Endodermal cell (in vitro differentiated cells): ENCODE measurements at regions not wholly inside any gene's neighbourhood (a gene's known extent, or its start where the extent isn't known, plus 50 kb on each side); places are given as distances from the start of the nearest gene placed in this dataset.

ENCODE experiments used
- DNase-seq: peaks from one replicate; pipeline ENCODE4 v3.0.0-alpha.2; 2017
- H3K27ac ChIP-seq: 2 replicates; pipeline ENCODE4 v1.5.1; 2013; ENCODE audit warnings: mild to moderate bottlenecking, low read depth, low read length, moderate library complexity
- H3K27me3 ChIP-seq: 2 replicates; pipeline ENCODE4 v1.6.1; 2013; ENCODE audit warnings: mild to moderate bottlenecking, low read length, moderate library complexity; ENCODE audit not compliant: insufficient read depth, control insufficient read depth, poor library complexity, severe bottlenecking
- H3K36me3 ChIP-seq: 2 replicates; pipeline ENCODE4 v1.7.0; 2013; ENCODE audit warnings: mild to moderate bottlenecking, low read length, moderate library complexity; ENCODE audit not compliant: control insufficient read depth, insufficient read depth
- H3K4me1 ChIP-seq: one replicate; pipeline ENCODE4 v1.7.0; 2013; ENCODE audit warnings: low read length; ENCODE audit not compliant: control insufficient read depth, insufficient read depth
- H3K4me3 ChIP-seq: 2 replicates; pipeline ENCODE4 v1.5.1; 2013; ENCODE audit warnings: mild to moderate bottlenecking, low read length, moderate library complexity
- H3K9ac ChIP-seq: 2 replicates; pipeline ENCODE4 v1.6.1; 2013; ENCODE audit warnings: mild to moderate bottlenecking, low read length, moderate library complexity; ENCODE audit not compliant: poor library complexity, severe bottlenecking; ENCODE audit errors: extremely low read depth
- H3K9me3 ChIP-seq: 2 replicates; pipeline ENCODE4 v1.6.1; 2013; ENCODE audit warnings: mild to moderate bottlenecking, low read length, moderate library complexity; ENCODE audit not compliant: control insufficient read depth
- H3K27ac Mint-ChIP-seq: 2 replicates; pipeline ENCODE4 v1.8.0; 2020; ENCODE audit warnings: mixed read lengths
- H3K27me3 Mint-ChIP-seq: 2 replicates; pipeline ENCODE4 v1.8.0; 2021; ENCODE audit warnings: mild to moderate bottlenecking, mixed read lengths; ENCODE audit not compliant: insufficient read depth
- H3K36me3 Mint-ChIP-seq: 2 replicates; pipeline ENCODE4 v1.8.0; 2020; ENCODE audit warnings: low read depth, mixed read lengths
- H3K4me1 Mint-ChIP-seq: 2 replicates; pipeline ENCODE4 v1.8.0; 2020; ENCODE audit warnings: mixed read lengths
- H3K4me3 Mint-ChIP-seq: 2 replicates; pipeline ENCODE4 v1.8.0; 2020; ENCODE audit warnings: mild to moderate bottlenecking, moderate library complexity, mixed read lengths
- H3K9me3 Mint-ChIP-seq: 2 replicates; pipeline ENCODE4 v1.8.0; 2020; ENCODE audit warnings: mild to moderate bottlenecking, mixed read lengths
- CTCF ChIP-seq: fragments of 200-600 bp; sonication (generic); conservative IDR thresholded peaks from 2 replicates; pipeline ENCODE4 v1.5.0; 2021; ENCODE audit warnings: antibody characterized with exemption, mild to moderate bottlenecking
- whole genome bisulfite sequencing, 2 experiments: methylation state at CpG; one replicate each; pipeline versions ENCODE4 v1.1.5 to v1.1.7; 2013; ENCODE audit warnings: missing lambda C conversion rate in 2 of 2, mixed read lengths in 1 of 2; ENCODE audit not compliant: insufficient coverage in 1 of 2, insufficient read length in 1 of 2; 5-methylcytosine and 5-hydroxymethylcytosine counted together

GRCh38 chr9:80046481-80046880, 474.7 kb downstream of the TLE4 start:
- H3K9me3 Mint-ChIP-seq: peaks cover 1% of the 10 kb centered on the region
- peaks cover 3% of the 10 kb centered on the region for H3K9me3 ChIP-seq
- no peak overlapping the region for H3K27ac Mint-ChIP-seq
- no peak overlapping the region for H3K9ac ChIP-seq
- no peak overlapping the region for H3K4me3 ChIP-seq
- H3K36me3 Mint-ChIP-seq: no peaks in the 10 kb centered on the region
- DNase-seq: no peak
- H3K4me1 Mint-ChIP-seq: peaks cover 4% of the 10 kb centered on the region
- H3K4me3 Mint-ChIP-seq: no peak overlapping the region
- peaks cover 2% of the 10 kb centered on the region for H3K27me3 Mint-ChIP-seq
- no peak for TF ChIP-seq CTCF
- peaks cover 4% of the 10 kb centered on the region for H3K4me1 ChIP-seq
- no peaks in the 10 kb centered on the region for H3K36me3 ChIP-seq
- no peaks in the 10 kb centered on the region for H3K27me3 ChIP-seq
- H3K27ac ChIP-seq: no peak overlapping the region
- 90 to 100% methylated on average over 1 of the region's 2 CpGs for WGBS, 2 experiments

GRCh38 chr9:80041821-80042220, 470.1 kb downstream of the TLE4 start:
- Mint-ChIP-seq H3K27me3 (peaks cover 24% of the 10 kb centered on the region), H3K36me3 (no peaks in the 10 kb centered on the region), H3K9me3 (no peaks in the 10 kb centered on the region), H3K4me3 (no peak overlapping the region), H3K27ac (no peak overlapping the region), H3K4me1 (peaks cover 7% of the 10 kb centered on the region)
- H3K27me3 ChIP-seq: peaks cover 16% of the 10 kb centered on the region
- 92 to 100% methylated on average over 2 to 4 of the region's 4 CpGs for WGBS, 2 experiments
- H3K4me3 ChIP-seq: no peak overlapping the region
- no peak for DNase-seq
- H3K27ac ChIP-seq: no peak overlapping the region
- no peaks in the 10 kb centered on the region for H3K9me3 ChIP-seq
- no peak overlapping the region for H3K9ac ChIP-seq
- TF ChIP-seq CTCF: no peak
- peaks cover 2% of the 10 kb centered on the region for H3K4me1 ChIP-seq
- H3K36me3 ChIP-seq: no peaks in the 10 kb centered on the region

GRCh38 chr9:80040457-80040856, 468.7 kb downstream of the TLE4 start:
- Histone ChIP-seq H3K27ac (no peak overlapping the region), H3K4me1 (peaks cover 2% of the 10 kb centered on the region), H3K9me3 (peaks cover 5% of the 10 kb centered on the region), H3K4me3 (no peak overlapping the region), H3K36me3 (no peaks in the 10 kb centered on the region), H3K9ac (no peak overlapping the region), H3K27me3 (peaks cover 19% of the 10 kb centered on the region)
- no peak overlapping the region for H3K27ac Mint-ChIP-seq
- no peaks in the 10 kb centered on the region for H3K9me3 Mint-ChIP-seq
- peaks cover 7% of the 10 kb centered on the region for H3K4me1 Mint-ChIP-seq
- DNase-seq: no peak
- no peaks in the 10 kb centered on the region for H3K36me3 Mint-ChIP-seq
- 38 to 81% methylated on average over 1 to 4 of the region's 4 CpGs for WGBS, 2 experiments
- peaks cover 25% of the 10 kb centered on the region for H3K27me3 Mint-ChIP-seq
- H3K4me3 Mint-ChIP-seq: no peak overlapping the region
- no peak for TF ChIP-seq CTCF
